Stomach (tissue), 8 donors: ENCODE measurements at regions not wholly inside any gene's neighbourhood (a gene's known extent, or its start where the extent isn't known, plus 50 kb on each side); places are given as distances from the start of the nearest gene placed in this dataset.

Source experiments
- DNase-seq, 2 donors: peaks; one replicate each; pipeline versions ENCODE4 v3.0.0 to v3.0.0-alpha.2; 2013 to 2019
- H3K27ac ChIP-seq, 5 donors: fragments of 200-600 bp in 4 of 5; sonication (generic) in 4 of 5; one replicate each; pipeline ENCODE4 v1.5.1; 2013 to 2019; ENCODE audit warnings: mild to moderate bottlenecking in 1 of 5, moderate library complexity in 1 of 5
- H3K27me3 ChIP-seq, 3 donors: fragments of 200-600 bp; sonication (generic); one replicate each; pipeline ENCODE4 v1.5.1; 2017 to 2019; ENCODE audit warnings: mixed run types in 1 of 3
- H3K36me3 ChIP-seq, 4 donors: fragments of 200-600 bp; sonication (generic); 1 replicate in 3 of 4; 2 replicates in 1 of 4; pipeline ENCODE4 v1.5.1; 2016 to 2019
- H3K4me1 ChIP-seq, 4 donors: fragments of 200-600 bp; sonication (generic); one replicate each; pipeline ENCODE4 v1.5.1; 2016 to 2019
- H3K4me3 ChIP-seq, 4 donors: fragments of 200-600 bp; sonication (generic) in 3 of 4; one replicate each; pipeline ENCODE4 v1.5.1; 2016 to 2019; ENCODE audit warnings: mild to moderate bottlenecking in 1 of 4
- H3K9me3 ChIP-seq, 4 donors: fragments of 200-600 bp; sonication (generic); one replicate each; pipeline ENCODE4 v1.5.1; 2016 to 2019
- EP300 ChIP-seq: sonication (generic); formaldehyde crosslinking; IDR thresholded peaks from one replicate; pipeline ENCODE4 v1.6.1; 2017; ENCODE audit warnings: antibody characterized with exemption
- POLR2A ChIP-seq, 4 donors: fragments of 450-650 bp; IDR thresholded peaks; one replicate each; pipeline ENCODE4 v1.6.1; 2016; ENCODE audit warnings: antibody characterized with exemption in 4 of 4, control low read depth in 2 of 4, mild to moderate bottlenecking in 1 of 4, moderate library complexity in 1 of 4
- POLR2AphosphoS5 ChIP-seq, 3 donors: sonication (generic); formaldehyde crosslinking; IDR thresholded peaks; one replicate each; pipeline ENCODE4 v1.6.1; 2016; ENCODE audit warnings: antibody characterized with exemption in 3 of 3
- WGBS, 5 donors: extraction: QIAGEN DNeasy Blood & Tissue Kit in 3 of 5; methylation state at CpG; one replicate each; pipeline versions ENCODE4 v1.1.5 to v1.1.7; 2013 to 2018; 5-methylcytosine and 5-hydroxymethylcytosine counted together
- intact Hi-C: fragments of 100-400 bp; cut with DNase I; formaldehyde crosslinking; loops from one replicate; pipeline ENCODE4 v1.15.1; 2023; ENCODE audit warnings: low total_unique reads
- TF ChIP-seq, protein P1 (sequence below), 7 experiments: fragments of 450-650 bp in 4 of 7; fragments of 200-600 bp in 3 of 7; sonication (generic) in 3 of 7; IDR thresholded peaks; one replicate each; pipeline ENCODE4 v1.5.1; 2016 to 2019; ENCODE audit warnings: antibody characterized with exemption in 7 of 7, control low read depth in 2 of 7, mild to moderate bottlenecking in 1 of 7
- donor health status: healthy with polysubstance abuse.
- donor health status: Bipolar disorder and iron deficiency.
- donor health status: healthy.

DNA sequence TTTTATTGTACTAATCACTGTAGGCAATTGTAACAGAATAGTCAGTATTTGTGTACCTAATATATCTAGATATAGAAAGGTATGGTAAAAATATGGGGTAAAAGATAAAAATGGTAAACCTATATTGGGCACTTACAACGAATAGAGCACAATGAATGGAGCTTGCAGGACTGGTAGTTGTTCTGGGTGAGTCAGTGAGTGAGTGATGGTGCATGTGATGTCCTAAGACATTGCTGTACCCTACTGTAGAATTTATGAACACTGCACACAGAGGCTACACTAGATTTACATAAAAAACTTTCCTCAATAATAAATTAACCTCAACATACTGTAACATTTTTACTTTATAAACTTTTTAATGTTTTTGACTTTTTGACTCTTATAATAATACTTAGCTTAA lies 274.3 kb upstream of the PPP2R3A start:
- TF ChIP-seq POLR2A (IDR thresholded peaks at IDR 0.05) (no peak), POLR2AphosphoS5 (IDR thresholded peaks at IDR 0.05) (no peak), EP300 (no peak)
- TF ChIP-seq, protein P1, sequence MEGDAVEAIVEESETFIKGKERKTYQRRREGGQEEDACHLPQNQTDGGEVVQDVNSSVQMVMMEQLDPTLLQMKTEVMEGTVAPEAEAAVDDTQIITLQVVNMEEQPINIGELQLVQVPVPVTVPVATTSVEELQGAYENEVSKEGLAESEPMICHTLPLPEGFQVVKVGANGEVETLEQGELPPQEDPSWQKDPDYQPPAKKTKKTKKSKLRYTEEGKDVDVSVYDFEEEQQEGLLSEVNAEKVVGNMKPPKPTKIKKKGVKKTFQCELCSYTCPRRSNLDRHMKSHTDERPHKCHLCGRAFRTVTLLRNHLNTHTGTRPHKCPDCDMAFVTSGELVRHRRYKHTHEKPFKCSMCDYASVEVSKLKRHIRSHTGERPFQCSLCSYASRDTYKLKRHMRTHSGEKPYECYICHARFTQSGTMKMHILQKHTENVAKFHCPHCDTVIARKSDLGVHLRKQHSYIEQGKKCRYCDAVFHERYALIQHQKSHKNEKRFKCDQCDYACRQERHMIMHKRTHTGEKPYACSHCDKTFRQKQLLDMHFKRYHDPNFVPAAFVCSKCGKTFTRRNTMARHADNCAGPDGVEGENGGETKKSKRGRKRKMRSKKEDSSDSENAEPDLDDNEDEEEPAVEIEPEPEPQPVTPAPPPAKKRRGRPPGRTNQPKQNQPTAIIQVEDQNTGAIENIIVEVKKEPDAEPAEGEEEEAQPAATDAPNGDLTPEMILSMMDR (IDR thresholded peaks at IDR 0.05) = no peak
- Histone ChIP-seq H3K9me3 (no peaks in the 10 kb centered on the region), H3K27ac (no peak overlapping the region), H3K27me3 (no peaks in the 10 kb centered on the region), H3K4me1 (no peaks in the 10 kb centered on the region), H3K4me3 (no peak overlapping the region), H3K36me3 (no peaks in the 10 kb centered on the region)
- 55 to 67% (median 60%) methylated on average over 1 of the region's 1 CpG for WGBS, 5 donors
- no peak for DNase-seq
- intact Hi-C loops = no loop called here

DNA sequence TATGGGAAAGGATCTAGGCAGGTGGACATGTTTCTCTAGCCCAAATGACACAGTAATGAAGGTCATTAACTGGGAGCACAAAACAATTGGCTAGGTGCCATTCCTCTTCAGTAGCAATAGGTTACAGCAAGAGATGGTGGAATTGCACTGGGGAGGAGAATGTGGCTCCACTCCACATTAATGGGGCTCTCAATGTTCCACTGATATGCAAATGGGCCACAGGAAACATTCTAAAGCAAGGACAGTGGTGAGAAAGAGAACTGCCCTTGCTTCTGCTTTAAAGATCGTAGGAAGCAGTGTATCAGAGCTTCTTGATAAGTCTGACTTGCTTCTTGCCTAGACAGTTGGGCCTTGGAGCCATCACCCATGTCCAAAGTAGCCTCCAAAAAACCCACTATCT lies 271.4 kb upstream of the PPP2R3A start:
- Histone ChIP-seq H3K27me3 (no peaks in the 10 kb centered on the region), H3K36me3 (no peaks in the 10 kb centered on the region), H3K9me3 (no peaks in the 10 kb centered on the region), H3K4me3 (no peak overlapping the region), H3K27ac (no peak overlapping the region), H3K4me1 (no peaks in the 10 kb centered on the region)
- DNase-seq = no peak
- intact Hi-C loops = no loop called here
- WGBS, 5 donors = 38 to 57% (median 49%) methylated on average over 1 of the region's 1 CpG
- no peak for TF ChIP-seq POLR2AphosphoS5 (IDR thresholded peaks at IDR 0.05)
- no peak for TF ChIP-seq POLR2A (IDR thresholded peaks at IDR 0.05)
- TF ChIP-seq EP300 = no peak
- TF ChIP-seq, protein P1 (IDR thresholded peaks at IDR 0.05) = no peak

DNA sequence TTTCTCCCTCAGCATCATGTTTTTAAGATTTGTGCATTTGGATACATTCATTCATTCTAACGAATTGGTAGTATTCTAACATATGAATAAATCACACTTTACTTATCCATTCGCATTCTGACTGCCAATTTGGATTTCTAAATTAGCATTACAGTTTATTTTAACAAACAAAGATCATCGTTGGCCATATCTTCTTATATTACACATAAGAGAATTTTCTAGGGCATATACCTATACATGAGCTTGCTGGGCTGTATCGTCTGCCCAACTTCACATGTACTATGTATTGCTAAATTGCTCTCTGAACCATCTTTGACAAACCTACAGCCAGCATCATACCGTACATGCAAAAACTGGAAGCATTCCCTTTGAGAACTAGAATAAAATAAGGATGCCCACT lies 265.8 kb upstream of the PPP2R3A start:
- intact Hi-C loops = no loop called here
- no peaks in the 10 kb centered on the region for H3K36me3 ChIP-seq
- TF ChIP-seq POLR2A (IDR thresholded peaks at IDR 0.05) (no peak), POLR2AphosphoS5 (IDR thresholded peaks at IDR 0.05) (no peak), EP300 (no peak)
- TF ChIP-seq, protein P1 (IDR thresholded peaks at IDR 0.05) = no peak
- no peaks in the 10 kb centered on the region for H3K9me3 ChIP-seq
- no peaks in the 10 kb centered on the region for H3K27me3 ChIP-seq
- WGBS, 5 donors = 75 to 86% (median 83%) methylated on average over 5 of the region's 5 CpGs
- no peak for DNase-seq
- no peak overlapping the region for H3K4me3 ChIP-seq
- no peak overlapping the region for H3K27ac ChIP-seq
- no peaks in the 10 kb centered on the region for H3K4me1 ChIP-seq

DNA sequence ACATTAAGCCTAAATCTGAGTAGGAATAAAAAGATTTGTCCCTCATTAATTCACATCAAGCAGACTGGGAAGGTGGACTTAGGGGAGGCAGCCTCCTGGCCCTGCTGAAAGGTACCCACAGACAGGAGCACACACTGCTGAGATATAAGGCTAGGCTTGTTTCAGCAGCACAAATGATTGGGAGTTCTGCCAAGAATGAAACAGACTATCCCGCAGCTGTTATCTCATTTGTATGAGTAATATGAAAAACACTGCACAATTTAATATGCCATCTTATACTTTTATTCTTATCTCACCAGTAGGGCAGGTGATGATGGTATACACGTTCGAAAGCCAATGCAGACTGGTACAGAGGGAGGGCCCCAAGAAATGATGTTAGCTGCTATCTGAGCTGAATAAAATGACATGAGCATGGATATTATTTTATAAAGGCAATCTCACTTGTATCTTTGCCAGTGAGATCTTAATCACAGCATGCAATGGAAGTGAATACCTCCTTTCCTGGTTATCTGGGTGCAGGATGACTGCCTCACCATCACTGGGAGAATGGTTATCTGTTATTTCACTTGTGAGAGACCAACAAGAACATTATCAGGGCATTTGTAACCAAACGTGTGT lies 258.7 kb upstream of the PPP2R3A start:
- 38 to 51% (median 47%) methylated on average over 4 of the region's 4 CpGs for WGBS, 5 donors
- H3K36me3 ChIP-seq = no peaks in the 10 kb centered on the region
- no peaks in the 10 kb centered on the region for H3K4me1 ChIP-seq
- H3K27me3 ChIP-seq = no peaks in the 10 kb centered on the region
- H3K27ac ChIP-seq = no peak overlapping the region
- TF ChIP-seq POLR2AphosphoS5 (IDR thresholded peaks at IDR 0.05) = no peak
- no peak for TF ChIP-seq POLR2A (IDR thresholded peaks at IDR 0.05)
- TF ChIP-seq, protein P1 (IDR thresholded peaks at IDR 0.05) = no peak
- no peak for TF ChIP-seq EP300
- peak in 1 of 2 donors; percentile 15 for DNase-seq
- intact Hi-C loops = no loop called here
- no peak overlapping the region for H3K4me3 ChIP-seq
- H3K9me3 ChIP-seq = no peaks in the 10 kb centered on the region
